Activated naive CD4-positive, alpha-beta T cell treated with anti-CD3 and anti-CD28 coated beads, Interleukin-2, amount 50 U/mL, for 72 hours (primary cell): ENCODE measurements at regions not wholly inside any gene's neighbourhood (a gene's known extent, or its start where the extent isn't known, plus 50 kb on each side); places are given as distances from the start of the nearest gene placed in this dataset.
A peak's percentile ranks its signal among the peaks of the same experiment; 100 is the strongest.
"Not testable (repeated sequence)": the region's sequence is repeated elsewhere in the genome, so short reads cannot be mapped to it uniquely, and the experiment has no call there.

Experiments
- ATAC-seq, 2 donors: fragments of 150-1000 bp; cut with Tn5 transposase; 2 replicates each; pipeline ENCODE4 v1.10.0; 2021; ENCODE audit warnings: mild to moderate bottlenecking in 2 of 2, moderate library complexity in 2 of 2
- DNase-seq, 2 donors: peaks; one replicate each; pipeline ENCODE4 v3.0.0; 2021 to 2022; ENCODE audit warnings: low spot score in 2 of 2
- H3K27ac Mint-ChIP-seq, 2 donors: one replicate each; pipeline ENCODE4 v1.8.0; 2022; ENCODE audit warnings: mild to moderate bottlenecking in 2 of 2, mixed read lengths in 2 of 2
- H3K36me3 Mint-ChIP-seq, 2 donors: one replicate each; pipeline ENCODE4 v1.8.0; 2022; ENCODE audit warnings: mixed read lengths in 2 of 2
- H3K9me3 Mint-ChIP-seq, 2 donors: one replicate each; pipeline ENCODE4 v1.8.0; 2022; ENCODE audit warnings: mixed read lengths in 2 of 2

DNA sequence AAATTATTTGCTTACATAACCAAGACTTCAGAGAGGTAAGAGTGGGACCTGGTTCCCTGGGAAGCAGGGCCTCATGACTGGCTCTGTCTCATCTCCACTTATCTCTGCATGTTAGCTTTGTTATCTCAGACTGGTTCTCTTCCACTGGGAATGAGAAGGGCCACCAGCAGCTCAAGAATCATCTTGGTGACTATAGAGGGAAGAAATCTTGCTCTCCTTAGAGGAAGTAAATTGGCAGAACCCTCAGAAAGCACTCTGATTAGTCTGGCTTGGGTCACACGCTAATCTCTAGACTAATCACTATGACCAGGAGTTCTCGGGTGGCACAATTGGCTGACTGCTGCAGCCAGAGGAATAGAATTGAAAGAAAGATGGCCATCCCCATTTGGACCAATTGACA lies 110.8 kb upstream of the KRAS start:
- ATAC-seq: no peak
- DNase-seq: no peak
- peaks cover 0 to 6% of the 10 kb centered on the region in 2 donors for H3K36me3 Mint-ChIP-seq
- H3K9me3 Mint-ChIP-seq: no peaks in the 10 kb centered on the region
- H3K27ac Mint-ChIP-seq: no peak overlapping the region

GRCh38 chr12:25357595-25357994 lies 106.9 kb upstream of the KRAS start:
- no peak for ATAC-seq
- H3K9me3 Mint-ChIP-seq: no peaks in the 10 kb centered on the region
- no peak for DNase-seq
- no peak overlapping the region for H3K27ac Mint-ChIP-seq
- peaks cover 0 to 6% of the 10 kb centered on the region in 2 donors for H3K36me3 Mint-ChIP-seq

GRCh38 chr12:25352942-25353341 lies 102.2 kb upstream of the KRAS start:
- not testable (repeated sequence) for ATAC-seq, H3K27ac Mint-ChIP-seq, DNase-seq, H3K36me3 Mint-ChIP-seq, H3K9me3 Mint-ChIP-seq

DNA sequence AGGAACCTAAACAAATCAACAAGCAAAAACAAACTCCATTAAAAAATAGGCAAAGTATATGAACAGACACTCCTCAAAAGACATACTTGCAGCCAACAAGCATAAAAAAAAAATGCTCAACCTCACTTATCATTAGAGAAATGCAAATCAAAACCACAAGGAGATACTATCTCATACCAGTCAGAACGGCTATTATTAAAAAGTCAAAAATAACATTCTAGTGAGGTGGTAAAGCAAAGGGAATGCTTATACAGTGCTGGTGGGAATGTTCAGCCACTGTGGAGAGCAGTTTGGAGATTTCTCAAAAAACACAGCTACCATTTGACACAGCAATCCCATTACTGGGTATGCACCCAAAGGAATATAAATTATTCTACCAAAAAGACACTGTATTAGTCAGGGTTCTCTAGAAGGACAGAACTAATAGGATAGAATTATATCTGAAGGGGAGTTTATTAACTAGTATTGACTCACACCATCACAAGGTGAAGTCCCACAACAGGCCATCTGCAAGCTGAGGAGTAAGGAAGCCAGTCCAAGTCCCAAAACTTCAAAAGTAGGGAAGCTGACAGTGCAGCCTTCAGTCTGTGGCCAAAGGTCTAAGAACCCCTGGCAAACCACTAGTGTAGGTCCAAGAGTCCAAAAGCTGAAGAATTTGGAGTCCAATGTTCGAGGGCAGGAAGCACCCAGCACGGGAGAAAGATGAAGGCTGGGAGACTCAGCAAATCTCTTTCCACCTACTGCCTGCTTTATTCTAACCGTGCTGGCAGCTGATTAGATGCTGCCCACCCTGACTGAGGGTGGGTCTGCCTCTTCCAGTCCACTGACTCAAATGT lies 101.6 kb upstream of the KRAS start:
- DNase-seq (no peak), ATAC-seq (no peak)
- H3K36me3 Mint-ChIP-seq: no peaks in the 10 kb centered on the region
- H3K9me3 Mint-ChIP-seq: no peaks in the 10 kb centered on the region
- no peak overlapping the region for H3K27ac Mint-ChIP-seq

DNA sequence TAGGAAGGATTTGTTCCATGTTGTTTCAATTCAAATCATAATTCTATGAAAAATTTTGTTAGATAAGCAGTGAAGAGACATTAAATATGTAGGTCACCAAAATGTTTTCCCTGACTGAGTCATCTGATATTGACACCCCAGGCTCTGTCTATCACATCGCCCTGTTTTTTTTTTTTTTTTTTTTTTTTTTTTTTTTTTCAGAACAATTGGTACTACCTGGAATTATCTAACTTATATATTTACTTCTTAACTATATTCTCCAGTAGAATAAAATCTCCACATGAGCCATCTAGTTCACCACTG lies 97.8 kb upstream of the KRAS start:
- H3K36me3 Mint-ChIP-seq: no peaks in the 10 kb centered on the region
- H3K27ac Mint-ChIP-seq: no peak overlapping the region
- no peaks in the 10 kb centered on the region for H3K9me3 Mint-ChIP-seq
- no peak for ATAC-seq
- DNase-seq: no peak

GRCh38 chr12:25347716-25348592 lies 97.2 kb upstream of the KRAS start:
- no peaks in the 10 kb centered on the region for H3K9me3 Mint-ChIP-seq
- no peak overlapping the region for H3K27ac Mint-ChIP-seq
- ATAC-seq: no peak
- DNase-seq: no peak
- H3K36me3 Mint-ChIP-seq: no peaks in the 10 kb centered on the region

DNA sequence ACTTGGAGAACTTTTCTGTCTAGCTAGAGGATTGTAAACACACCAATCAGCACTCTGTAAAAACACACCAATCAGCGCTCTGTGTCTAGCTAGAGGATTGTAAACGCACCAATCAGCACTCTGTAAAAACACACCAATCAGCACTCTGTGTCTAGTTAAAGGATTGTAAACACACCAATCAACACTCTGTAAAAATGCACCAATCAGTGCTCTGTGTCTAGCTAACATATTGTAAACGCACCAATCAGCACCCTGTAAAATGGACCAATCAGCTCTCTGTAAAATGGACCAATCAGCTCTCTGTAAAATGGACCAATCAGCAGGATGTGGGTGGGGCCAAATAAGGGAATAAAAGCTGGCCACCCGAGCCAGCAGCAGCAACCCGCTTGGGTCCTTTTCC lies 91.1 kb upstream of the KRAS start:
- H3K9me3 Mint-ChIP-seq: peaks cover 5 to 11% of the 10 kb centered on the region in 2 donors
- H3K27ac Mint-ChIP-seq, ATAC-seq, DNase-seq: not testable (repeated sequence)
- peaks cover 10 to 16% of the 10 kb centered on the region in 2 donors for H3K36me3 Mint-ChIP-seq

DNA sequence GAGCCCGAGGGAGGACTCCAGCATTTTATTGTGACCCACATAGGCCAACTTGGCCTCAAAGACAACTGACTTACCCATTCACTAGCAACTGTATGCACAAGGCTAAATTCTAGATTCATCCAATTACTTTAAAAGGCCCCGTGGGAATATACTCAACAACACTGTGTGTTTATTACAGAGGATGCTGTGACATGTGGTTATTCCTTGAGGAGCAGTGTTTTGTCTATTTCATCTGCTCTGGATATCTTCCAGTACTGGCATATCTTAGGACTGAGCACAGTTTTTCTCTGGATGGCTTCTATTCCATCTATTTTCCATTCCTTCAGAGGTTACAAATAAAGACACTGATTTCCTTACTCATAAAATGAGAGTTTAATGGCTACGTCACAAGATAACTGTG lies 87.2 kb upstream of the KRAS start:
- ATAC-seq: no peak
- DNase-seq: no peak
- peaks cover 10 to 16% of the 10 kb centered on the region in 2 donors for H3K36me3 Mint-ChIP-seq
- peaks cover 5 to 11% of the 10 kb centered on the region in 2 donors for H3K9me3 Mint-ChIP-seq
- H3K27ac Mint-ChIP-seq: no peak overlapping the region

DNA sequence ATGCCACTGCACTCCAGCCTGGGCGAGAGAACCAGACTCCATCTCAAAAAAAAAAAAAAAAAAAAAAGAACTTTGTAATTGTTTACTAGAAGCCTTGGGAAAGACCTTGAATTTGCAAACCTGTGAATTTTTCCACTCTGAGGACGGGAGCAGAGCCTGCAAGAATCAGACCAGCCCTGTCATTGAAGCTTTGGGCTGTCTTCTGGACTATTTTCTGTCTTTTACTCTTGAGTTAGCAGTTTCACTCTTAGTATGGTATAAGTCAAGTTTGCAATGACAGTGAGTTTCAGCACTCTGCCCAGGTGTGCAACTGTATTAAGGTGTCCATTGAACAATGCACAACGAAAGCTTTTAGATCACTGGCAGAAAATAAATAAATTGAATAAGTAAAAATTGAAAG lies 81.4 kb upstream of the KRAS start:
- H3K9me3 Mint-ChIP-seq: no peaks in the 10 kb centered on the region
- peak overlapping the region in 1 of 2 donors; percentile 40 for H3K27ac Mint-ChIP-seq
- DNase-seq: peak in 1 of 2 donors; percentile 9
- H3K36me3 Mint-ChIP-seq: no peaks in the 10 kb centered on the region
- ATAC-seq: peak in 1 of 2 donors; percentile 54

- no peak for DNase-seq
- Mint-ChIP-seq H3K9me3 (no peaks in the 10 kb centered on the region), H3K36me3 (no peaks in the 10 kb centered on the region), H3K27ac (no peak overlapping the region)
- no peak for ATAC-seq
Measured at GRCh38 chr12:25328072-25328712, 77.5 kb upstream of the KRAS start.

DNA sequence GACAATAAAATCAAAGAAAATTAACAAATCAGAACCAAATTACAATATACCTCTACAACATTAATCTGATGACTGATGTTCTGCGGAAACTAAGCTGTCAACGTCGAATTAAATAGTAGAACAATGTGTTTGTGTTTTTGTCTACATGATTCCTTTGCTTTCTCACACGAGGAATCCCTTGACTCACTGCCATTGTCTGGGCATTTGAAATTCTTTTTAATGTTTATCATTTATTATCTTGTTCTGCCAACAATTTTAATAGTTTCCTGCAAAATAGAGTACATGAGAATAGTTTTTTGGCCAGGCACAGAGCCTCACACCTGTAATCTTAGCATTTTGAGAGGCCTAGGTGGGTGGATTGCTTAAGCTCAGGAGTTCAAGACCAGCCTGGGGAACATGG lies 76.6 kb upstream of the KRAS start:
- H3K9me3 Mint-ChIP-seq: no peaks in the 10 kb centered on the region
- H3K27ac Mint-ChIP-seq: no peak overlapping the region
- DNase-seq (no peak), ATAC-seq (no peak)
- H3K36me3 Mint-ChIP-seq: no peaks in the 10 kb centered on the region

DNA sequence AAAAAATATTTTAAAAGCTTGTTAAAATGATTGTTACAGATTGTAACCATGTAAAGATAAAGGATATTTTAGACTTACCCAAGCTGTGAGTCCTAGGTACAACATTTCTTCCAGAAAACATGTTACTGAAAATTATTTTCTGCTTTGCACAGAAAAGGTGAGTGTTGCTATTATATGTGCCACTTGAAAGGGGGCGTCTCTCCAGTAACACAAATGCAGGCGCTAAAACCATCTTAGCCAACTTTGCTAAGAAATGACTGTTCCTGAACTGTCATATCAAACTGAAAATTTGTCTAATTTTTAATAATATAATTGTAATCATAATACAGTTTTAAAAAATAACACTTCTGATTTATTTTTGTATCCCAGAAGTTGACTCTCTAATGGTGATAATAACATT lies 75.6 kb upstream of the KRAS start:
- Mint-ChIP-seq H3K9me3 (no peaks in the 10 kb centered on the region), H3K27ac (no peak overlapping the region), H3K36me3 (no peaks in the 10 kb centered on the region)
- no peak for DNase-seq
- no peak for ATAC-seq

GRCh38 chr12:25324861-25325260 lies 74.1 kb upstream of the KRAS start:
- Mint-ChIP-seq H3K36me3 (no peaks in the 10 kb centered on the region), H3K27ac (no peak overlapping the region), H3K9me3 (no peaks in the 10 kb centered on the region)
- ATAC-seq: no peak
- DNase-seq: no peak

GRCh38 chr12:25323581-25323982 lies 72.9 kb upstream of the KRAS start:
- peak in 1 of 2 donors; percentile 30 for ATAC-seq
- Mint-ChIP-seq H3K36me3 (no peaks in the 10 kb centered on the region), H3K9me3 (no peaks in the 10 kb centered on the region), H3K27ac (peak overlapping the region in 1 of 2 donors; percentile 75)
- peak in 1 of 2 donors; percentile 20 for DNase-seq

DNA sequence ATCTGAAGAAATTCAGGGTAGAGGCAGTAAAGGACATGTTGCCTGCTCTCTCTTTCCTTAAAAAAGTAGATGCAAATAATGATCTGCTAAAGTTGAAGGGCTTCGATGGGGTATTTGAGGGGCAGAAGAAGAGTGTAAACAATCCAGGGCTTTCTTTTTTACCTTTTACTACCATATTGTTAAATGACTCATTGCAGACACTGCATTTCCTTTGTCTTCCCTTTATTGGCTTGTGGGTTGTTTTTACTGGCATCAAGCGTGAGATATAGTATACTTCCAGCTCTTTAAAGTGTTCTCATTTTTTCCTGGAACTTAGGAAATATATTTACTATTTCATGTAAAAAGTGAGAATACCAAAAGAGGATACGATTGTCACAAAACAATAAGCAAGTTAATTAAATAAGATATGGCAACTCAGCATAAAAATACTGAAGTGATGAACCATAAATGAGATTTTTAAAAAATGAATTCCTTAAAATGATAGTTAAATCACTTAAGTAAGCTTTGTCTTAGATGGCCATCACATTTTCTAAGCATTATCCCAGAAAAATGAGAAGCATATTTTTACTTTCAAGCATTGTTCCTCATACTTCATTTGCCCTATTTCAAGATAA lies 72.3 kb upstream of the KRAS start:
- ATAC-seq (peak in 1 of 2 donors; percentile 10), DNase-seq (no peak)
- H3K27ac Mint-ChIP-seq: peak overlapping the region; percentile 51 to 73
- H3K9me3 Mint-ChIP-seq: no peaks in the 10 kb centered on the region
- no peaks in the 10 kb centered on the region for H3K36me3 Mint-ChIP-seq

DNA sequence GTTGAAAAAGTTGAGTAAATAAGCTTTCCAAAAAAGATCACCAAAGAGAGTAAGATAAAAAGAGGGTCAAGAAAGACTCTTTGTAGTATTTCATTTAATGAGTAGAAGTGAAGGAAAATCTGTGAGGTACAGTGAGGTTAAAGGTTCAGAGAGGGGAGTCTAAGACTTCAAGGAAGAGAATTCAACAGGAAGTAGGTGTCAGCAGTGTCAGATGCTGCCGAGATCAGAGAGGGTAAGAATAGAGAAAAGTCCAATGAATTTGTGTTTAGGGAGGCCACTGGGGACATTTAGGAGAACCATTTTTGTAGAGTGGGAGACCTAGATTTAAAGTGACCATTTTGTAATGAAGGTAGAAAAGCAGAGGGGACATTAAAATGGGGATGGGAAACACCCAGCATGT lies 71.6 kb upstream of the KRAS start:
- no peaks in the 10 kb centered on the region for H3K36me3 Mint-ChIP-seq
- ATAC-seq: no peak

DNA sequence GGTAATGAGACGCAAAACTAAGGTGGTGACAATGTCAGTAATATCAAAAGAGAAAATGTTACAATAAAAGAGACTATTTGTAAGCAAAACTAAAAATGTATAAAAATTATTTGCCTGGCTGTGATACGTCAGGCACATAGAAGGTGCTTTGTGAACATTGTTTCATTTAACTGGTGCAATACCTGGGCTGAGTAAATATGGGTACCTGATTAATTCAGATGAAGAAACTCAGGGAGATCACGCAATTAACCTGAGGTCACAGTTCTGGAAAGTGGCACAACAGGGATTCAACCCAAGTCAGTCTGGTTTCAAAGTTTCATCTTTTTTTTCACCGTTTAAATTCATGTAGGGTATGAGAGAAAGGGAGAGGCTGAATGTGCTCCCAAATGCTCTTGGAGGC lies 71.0 kb upstream of the KRAS start:
- ATAC-seq (no peak), DNase-seq (no peak)
- no peaks in the 10 kb centered on the region for H3K9me3 Mint-ChIP-seq
- H3K27ac Mint-ChIP-seq: peak overlapping the region in 1 of 2 donors; percentile 79
- H3K36me3 Mint-ChIP-seq: no peaks in the 10 kb centered on the region

More for the DNA sequence above, 71.6 kb upstream of the KRAS start:
- Mint-ChIP-seq H3K9me3 (no peaks in the 10 kb centered on the region), H3K27ac (peak overlapping the region; percentile 51 to 73)
- no peak for DNase-seq
